CD8-positive, alpha-beta memory T cell (primary cell): ENCODE measurements at regions not wholly inside any gene's neighbourhood (a gene's known extent, or its start where the extent isn't known, plus 50 kb on each side); places are given as distances from the start of the nearest gene placed in this dataset.

ENCODE experiments used
- CTCF ChIA-PET: fragments of 350-600 bp; sonication (Branson Sonifier 250); formaldehyde crosslinking; loops from one replicate; lab custom pipeline; 2021; ENCODE audit warnings: antibody characterized with exemption; lab: Charles Lee
- POLR2A ChIA-PET: fragments of 350-600 bp; sonication (Branson Sonifier 250); formaldehyde crosslinking; loops from one replicate; lab custom pipeline; 2021; ENCODE audit warnings: antibody characterized with exemption; lab: Charles Lee
- DNase-seq, 5 donors: peaks; one replicate each; pipeline versions ENCODE4 v3.0.0 to v3.0.0-alpha.2; 2020 to 2022; ENCODE audit warnings: mixed read lengths in 1 of 5
- H3K27ac ChIP-seq: one replicate; pipeline ENCODE4 v1.7.0; 2013; ENCODE audit warnings: low read depth, mild to moderate bottlenecking, low read length, moderate library complexity
- H3K27me3 ChIP-seq: 2 replicates; pipeline ENCODE4 v1.7.0; 2013; ENCODE audit warnings: low read length, mild to moderate bottlenecking; ENCODE audit not compliant: insufficient read depth, poor library complexity, severe bottlenecking
- H3K36me3 ChIP-seq: 2 replicates; pipeline ENCODE4 v1.7.0; 2013; ENCODE audit warnings: mild to moderate bottlenecking, low read length, moderate library complexity; ENCODE audit not compliant: insufficient read depth
- H3K4me1 ChIP-seq: 2 replicates; pipeline ENCODE4 v1.7.0; 2013; ENCODE audit warnings: mild to moderate bottlenecking, low read length, moderate library complexity; ENCODE audit not compliant: insufficient read depth
- H3K4me3 ChIP-seq: 2 replicates; pipeline ENCODE4 v1.7.0; 2013; ENCODE audit warnings: mild to moderate bottlenecking, low read length
- H3K9me3 ChIP-seq: 2 replicates; pipeline ENCODE4 v1.7.0; 2013; ENCODE audit warnings: mild to moderate bottlenecking, low read length
- H3K27ac Mint-ChIP-seq, 8 donors: one replicate each; pipeline ENCODE4 v1.8.0; 2020 to 2021; ENCODE audit warnings: mixed read lengths in 8 of 8, mild to moderate bottlenecking in 6 of 8, inconsistent platforms in 3 of 8, moderate library complexity in 3 of 8
- H3K27me3 Mint-ChIP-seq, 2 donors: one replicate each; pipeline ENCODE4 v1.8.0; 2020 to 2021; ENCODE audit warnings: mixed read lengths in 2 of 2, mild to moderate bottlenecking in 1 of 2, moderate library complexity in 1 of 2
- H3K36me3 Mint-ChIP-seq, 3 donors: one replicate each; pipeline ENCODE4 v1.8.0; 2020 to 2021; ENCODE audit warnings: mixed read lengths in 3 of 3, inconsistent platforms in 1 of 3, mild to moderate bottlenecking in 1 of 3
- H3K4me1 Mint-ChIP-seq, 3 donors: one replicate each; pipeline ENCODE4 v1.8.0; 2020 to 2021; ENCODE audit warnings: mixed read lengths in 3 of 3, inconsistent platforms in 1 of 3, mild to moderate bottlenecking in 1 of 3
- H3K4me3 Mint-ChIP-seq, 7 donors: one replicate each; pipeline ENCODE4 v1.8.0; 2020 to 2021; ENCODE audit warnings: mixed read lengths in 7 of 7, mild to moderate bottlenecking in 6 of 7, moderate library complexity in 4 of 7, inconsistent platforms in 2 of 7
- H3K9me3 Mint-ChIP-seq, 5 donors: one replicate each; pipeline ENCODE4 v1.8.0; 2020 to 2022; ENCODE audit warnings: mixed read lengths in 5 of 5, mild to moderate bottlenecking in 3 of 5, moderate library complexity in 2 of 5, inconsistent platforms in 1 of 5

DNA sequence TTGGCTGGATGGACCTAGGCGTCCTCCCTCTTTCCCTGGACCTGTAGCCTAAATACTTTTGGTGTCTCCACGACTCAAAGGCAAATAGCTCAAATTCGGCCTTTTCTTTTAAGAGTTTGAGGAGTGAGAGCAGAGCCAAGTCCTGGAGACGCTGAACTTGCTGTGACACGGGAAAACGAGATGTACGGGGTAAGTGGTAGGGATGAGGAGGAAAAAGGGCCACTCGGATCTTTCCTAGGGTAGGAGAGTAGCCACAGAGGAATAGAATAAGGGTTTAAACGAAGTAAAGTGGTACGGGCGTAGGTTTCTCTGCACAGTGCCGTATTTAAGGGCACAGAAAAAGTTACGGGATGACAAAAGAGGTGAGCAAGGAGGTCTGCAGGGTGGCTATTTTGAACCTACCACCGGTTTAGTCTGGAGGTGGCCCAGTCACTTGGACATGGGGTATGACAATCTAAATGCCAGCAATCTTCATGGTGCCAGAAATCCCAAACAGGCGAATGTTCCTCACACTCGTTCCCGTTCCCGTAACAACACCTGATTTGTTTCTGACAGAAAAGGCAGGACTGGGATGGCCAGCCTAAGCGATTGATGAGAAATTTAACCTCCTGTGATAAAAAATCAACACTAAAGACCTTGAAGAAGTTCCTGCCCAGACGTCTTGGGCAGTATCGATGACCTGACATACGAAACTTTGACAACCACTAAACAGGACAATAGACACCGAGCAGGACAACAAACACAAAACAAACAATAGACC is 149.3 kb downstream of the TRIM27 start:
- Mint-ChIP-seq H3K4me1 (peaks cover 4 to 9% (median 6%) of the 10 kb centered on the region in 3 donors), H3K36me3 (peaks cover 0 to 4% (median 3%) of the 10 kb centered on the region in 3 donors), H3K9me3 (peaks cover 19 to 50% (median 40%) of the 10 kb centered on the region in 5 donors), H3K27ac (peak overlapping the region in 4 of 8 donors; percentile 11 to 55 (median 45)), H3K4me3 (peak overlapping the region in 4 of 7 donors; percentile 4 to 71 (median 46)), H3K27me3 (peaks cover 92 to 93% of the 10 kb centered on the region in 2 donors)
- no peak for DNase-seq
- Histone ChIP-seq H3K4me3 (no peak overlapping the region), H3K9me3 (no peaks in the 10 kb centered on the region), H3K4me1 (peaks cover 6% of the 10 kb centered on the region), H3K36me3 (no peaks in the 10 kb centered on the region), H3K27ac (no peak overlapping the region), H3K27me3 (peaks cover 88% of the 10 kb centered on the region)
- POLR2A ChIA-PET, result interaction anchor here (0.6 kb wide), 1 partner anchor 104 kb away, joined by 6 read pairs; no protein-coding TSS in a partner anchor
- CTCF ChIA-PET, result no interaction called here

- ChIA-PET CTCF (no interaction called here), POLR2A (no interaction called here)
- Mint-ChIP-seq H3K9me3 (peaks cover 19 to 52% (median 42%) of the 10 kb centered on the region in 5 donors), H3K4me1 (peaks cover 4 to 9% (median 6%) of the 10 kb centered on the region in 3 donors), H3K36me3 (peaks cover 0 to 4% (median 3%) of the 10 kb centered on the region in 3 donors), H3K4me3 (peak overlapping the region in 2 of 7 donors; percentile 61 to 71), H3K27me3 (peaks cover 92 to 93% of the 10 kb centered on the region in 2 donors), H3K27ac (peak overlapping the region in 4 of 8 donors; percentile 13 to 89 (median 50))
- Histone ChIP-seq H3K36me3 (no peaks in the 10 kb centered on the region), H3K4me3 (no peak overlapping the region), H3K27me3 (peaks cover 88% of the 10 kb centered on the region), H3K9me3 (no peaks in the 10 kb centered on the region), H3K4me1 (peaks cover 6% of the 10 kb centered on the region), H3K27ac (no peak overlapping the region)
- DNase-seq, result no peak
Observed at GRCh38 chr6:28775052-28775376, 148.8 kb downstream of the TRIM27 start.

GRCh38 chr6:28775405-28776129 is 148.2 kb downstream of the TRIM27 start:
- ChIA-PET POLR2A (no interaction called here), CTCF (no interaction called here)
- H3K27ac Mint-ChIP-seq, result peak overlapping the region in 4 of 8 donors; percentile 19 to 89 (median 56)
- peaks cover 88% of the 10 kb centered on the region for H3K27me3 ChIP-seq
- peak overlapping the region; percentile 58 for H3K27ac ChIP-seq
- peaks cover 4% of the 10 kb centered on the region for H3K9me3 ChIP-seq
- H3K36me3 Mint-ChIP-seq, result peaks cover 0 to 4% (median 3%) of the 10 kb centered on the region in 3 donors
- peak overlapping the region in 3 of 7 donors; percentile 29 to 71 (median 61) for H3K4me3 Mint-ChIP-seq
- H3K4me1 ChIP-seq, result peaks cover 6% of the 10 kb centered on the region
- no peak overlapping the region for H3K4me3 ChIP-seq
- peaks cover 4 to 9% (median 6%) of the 10 kb centered on the region in 3 donors for H3K4me1 Mint-ChIP-seq
- peaks cover 19 to 55% (median 46%) of the 10 kb centered on the region in 5 donors for H3K9me3 Mint-ChIP-seq
- H3K27me3 Mint-ChIP-seq, result peaks cover 91 to 95% of the 10 kb centered on the region in 2 donors
- no peaks in the 10 kb centered on the region for H3K36me3 ChIP-seq
- no peak for DNase-seq

DNA sequence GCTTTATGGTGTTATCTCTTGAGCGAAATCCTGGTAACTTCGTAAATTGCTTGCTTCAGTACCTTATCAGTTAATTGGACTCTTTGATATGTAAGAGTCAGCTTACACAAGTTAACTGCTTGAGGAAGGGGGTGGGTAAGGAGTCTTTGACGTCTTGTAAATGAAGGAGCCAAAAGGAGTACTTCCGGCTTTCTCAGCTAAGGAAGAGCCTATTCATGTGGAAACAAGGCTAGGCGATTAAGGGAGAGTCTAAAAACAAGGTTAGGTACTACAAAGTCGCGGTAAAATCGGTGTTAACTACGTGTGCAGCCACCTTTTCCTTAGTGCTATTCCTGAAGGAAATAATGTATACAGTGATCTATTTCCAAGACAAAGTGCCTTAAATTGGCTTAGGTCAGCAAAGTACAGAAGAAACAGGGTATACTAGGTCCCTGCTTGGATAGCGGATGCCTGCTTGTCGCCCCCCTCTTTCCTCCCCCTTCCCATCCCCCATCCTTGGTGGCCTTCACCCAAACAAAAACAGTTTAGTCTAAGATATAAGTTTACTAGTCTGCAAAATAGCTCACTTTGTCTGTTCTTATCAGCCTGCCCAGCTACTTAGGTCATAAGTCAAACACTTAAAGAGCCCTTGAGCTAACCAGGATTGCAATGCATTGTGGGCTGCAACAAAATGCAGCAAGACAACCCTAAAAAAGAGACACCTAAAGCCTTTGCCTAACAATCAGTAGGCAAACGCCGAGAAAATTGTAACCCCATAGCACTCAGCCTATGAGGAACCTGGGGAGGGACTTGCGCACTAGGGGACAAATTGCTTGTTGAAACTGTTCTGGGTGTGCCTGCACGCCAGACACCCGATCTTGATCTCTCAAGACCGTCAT is 147.3 kb downstream of the TRIM27 start:
- Histone ChIP-seq H3K36me3 (no peaks in the 10 kb centered on the region), H3K27me3 (peaks cover 86% of the 10 kb centered on the region), H3K27ac (peak overlapping the region; percentile 58), H3K4me1 (peaks cover 6% of the 10 kb centered on the region), H3K4me3 (no peak overlapping the region), H3K9me3 (peaks cover 5% of the 10 kb centered on the region)
- ChIA-PET POLR2A (no interaction called here), CTCF (interaction anchor here (0.8 kb wide), 1 partner anchor 14 kb away, joined by 3 read pairs; no protein-coding TSS in a partner anchor)
- DNase-seq, result no peak
- Mint-ChIP-seq H3K4me1 (peaks cover 8 to 17% (median 11%) of the 10 kb centered on the region in 3 donors), H3K36me3 (peaks cover 0 to 7% (median 4%) of the 10 kb centered on the region in 3 donors), H3K27me3 (peaks cover 91 to 97% of the 10 kb centered on the region in 2 donors), H3K4me3 (peak overlapping the region in 1 of 7 donors; percentile 35), H3K9me3 (peaks cover 19 to 61% (median 52%) of the 10 kb centered on the region in 5 donors), H3K27ac (peak overlapping the region in 4 of 8 donors; percentile 19 to 68 (median 53))

DNA sequence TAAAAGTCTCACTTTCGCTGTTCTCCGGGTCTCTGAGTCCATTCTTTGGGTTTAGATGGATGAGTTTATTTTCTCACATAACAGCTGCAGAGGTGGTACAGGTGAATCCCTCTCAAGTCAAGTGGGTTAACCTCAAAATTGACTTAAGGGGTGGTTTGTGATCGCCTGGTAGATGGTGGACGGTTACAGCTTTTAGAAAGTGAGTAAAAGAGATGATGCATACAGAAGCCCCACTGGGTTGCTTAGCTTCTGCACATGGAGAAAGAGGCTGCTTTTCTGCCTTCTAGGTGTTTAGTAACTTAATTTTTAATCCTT is 146.7 kb downstream of the TRIM27 start:
- Mint-ChIP-seq H3K4me1 (peaks cover 8 to 19% (median 11%) of the 10 kb centered on the region in 3 donors), H3K4me3 (no peak overlapping the region), H3K9me3 (peaks cover 19 to 64% (median 52%) of the 10 kb centered on the region in 5 donors), H3K27me3 (peaks cover 91 to 96% of the 10 kb centered on the region in 2 donors), H3K36me3 (peaks cover 0 to 7% (median 4%) of the 10 kb centered on the region in 3 donors), H3K27ac (peak overlapping the region in 1 of 8 donors; percentile 68)
- H3K4me3 ChIP-seq, result no peak overlapping the region
- ChIA-PET POLR2A (no interaction called here), CTCF (interaction anchor here (0.8 kb wide), 1 partner anchor 15 kb away, joined by 3 read pairs; no protein-coding TSS in a partner anchor)
- H3K27ac ChIP-seq, result peak overlapping the region; percentile 6
- no peaks in the 10 kb centered on the region for H3K36me3 ChIP-seq
- no peak for DNase-seq
- H3K27me3 ChIP-seq, result peaks cover 86% of the 10 kb centered on the region
- H3K9me3 ChIP-seq, result peaks cover 5% of the 10 kb centered on the region
- peaks cover 6% of the 10 kb centered on the region for H3K4me1 ChIP-seq

GRCh38 chr6:28782113-28782673 is 141.6 kb downstream of the TRIM27 start:
- Histone ChIP-seq H3K4me3 (no peak overlapping the region), H3K36me3 (no peaks in the 10 kb centered on the region), H3K9me3 (peaks cover 5% of the 10 kb centered on the region), H3K4me1 (no peaks in the 10 kb centered on the region), H3K27me3 (peaks cover 63% of the 10 kb centered on the region), H3K27ac (peak overlapping the region; percentile 28)
- Mint-ChIP-seq H3K9me3 (peaks cover 8 to 61% (median 40%) of the 10 kb centered on the region in 5 donors), H3K4me3 (peak overlapping the region in 1 of 7 donors; percentile 39), H3K27me3 (peaks cover 88 to 95% of the 10 kb centered on the region in 2 donors), H3K4me1 (peaks cover 5 to 14% (median 7%) of the 10 kb centered on the region in 3 donors), H3K36me3 (peaks cover 0 to 4% (median 2%) of the 10 kb centered on the region in 3 donors), H3K27ac (peak overlapping the region in 1 of 8 donors; percentile 41)
- ChIA-PET POLR2A (no interaction called here), CTCF (no interaction called here)
- no peak for DNase-seq
